Astrocyte (in vitro differentiated cells and primary cell): ENCODE measurements at regions not wholly inside any gene's neighbourhood (a gene's known extent, or its start where the extent isn't known, plus 50 kb on each side); places are given as distances from the start of the nearest gene placed in this dataset.

Experiments used
- DNase-seq: peaks from one replicate; pipeline ENCODE4 v3.0.0-alpha.2; 2010; ENCODE audit warnings: low read depth
- FAIRE-seq: peaks from 2 replicates; lab custom pipeline; 2011; peaks lifted over from hg19 to GRCh38; lab: Jason Lieb, UNC
- H2AFZ ChIP-seq: 2 replicates; pipeline ENCODE4 v1.6.0; 2012; ENCODE audit warnings: low read depth, low read length, inconsistent platforms
- H3K27ac ChIP-seq: 2 replicates; pipeline ENCODE4 v1.5.1; 2011; ENCODE audit warnings: low read depth, low read length, inconsistent platforms
- H3K27me3 ChIP-seq: 2 replicates; pipeline ENCODE4 v1.6.0; 2011; ENCODE audit warnings: low read length, inconsistent platforms; ENCODE audit not compliant: insufficient read depth
- H3K36me3 ChIP-seq: 2 replicates; pipeline ENCODE4 v1.5.1; 2011; ENCODE audit warnings: low read length, inconsistent platforms; ENCODE audit not compliant: insufficient read depth
- H3K4me1 ChIP-seq: 2 replicates; pipeline ENCODE4 v1.5.1; 2011; ENCODE audit warnings: low read length, inconsistent platforms; ENCODE audit not compliant: insufficient read depth
- H3K4me2 ChIP-seq: 2 replicates; pipeline ENCODE4 v1.6.0; 2012; ENCODE audit warnings: low read length, inconsistent platforms
- H3K4me3 ChIP-seq: 2 replicates; pipeline ENCODE4 v1.5.1; 2011; ENCODE audit warnings: low read depth, mild to moderate bottlenecking, low read length, inconsistent platforms; ENCODE audit not compliant: insufficient read depth
- H3K79me2 ChIP-seq: 2 replicates; pipeline ENCODE4 v1.6.0; 2012; ENCODE audit warnings: mild to moderate bottlenecking, low read length, inconsistent platforms; ENCODE audit not compliant: insufficient read depth
- H3K9ac ChIP-seq: 2 replicates; pipeline ENCODE4 v1.6.0; 2012; ENCODE audit warnings: mild to moderate bottlenecking, low read length, inconsistent platforms
- H3K9me3 ChIP-seq: 2 replicates; pipeline ENCODE4 v1.5.1; 2012; ENCODE audit warnings: low read depth, mild to moderate bottlenecking, low read length, inconsistent platforms; ENCODE audit not compliant: insufficient read depth
- H4K20me1 ChIP-seq: 2 replicates; pipeline ENCODE4 v1.6.0; 2012; ENCODE audit warnings: low read length, inconsistent platforms; ENCODE audit not compliant: insufficient read depth
- H3K27ac Mint-ChIP-seq: one replicate; pipeline ENCODE4 v1.8.0; 2021; ENCODE audit warnings: mild to moderate bottlenecking, mixed read lengths; ENCODE audit not compliant: unreplicated experiment
- H3K27me3 Mint-ChIP-seq: one replicate; pipeline ENCODE4 v1.8.0; 2021; ENCODE audit warnings: low read depth, mixed read lengths; ENCODE audit not compliant: unreplicated experiment
- H3K36me3 Mint-ChIP-seq: one replicate; pipeline ENCODE4 v1.8.0; 2021; ENCODE audit warnings: low read depth, mixed read lengths; ENCODE audit not compliant: unreplicated experiment
- H3K4me1 Mint-ChIP-seq: one replicate; pipeline ENCODE4 v1.8.0; 2021; ENCODE audit warnings: low read depth, mixed read lengths; ENCODE audit not compliant: unreplicated experiment
- H3K4me3 Mint-ChIP-seq: one replicate; pipeline ENCODE4 v1.8.0; 2021; ENCODE audit warnings: mild to moderate bottlenecking, moderate library complexity, mixed read lengths; ENCODE audit not compliant: unreplicated experiment
- H3K9me3 Mint-ChIP-seq: one replicate; pipeline ENCODE4 v1.8.0; 2021; ENCODE audit warnings: mild to moderate bottlenecking, mixed read lengths; ENCODE audit not compliant: unreplicated experiment
- EZH2 ChIP-seq: IDR thresholded peaks from 2 replicates; pipeline ENCODE4 v1.6.1; 2012; ENCODE audit warnings: mild to moderate bottlenecking, low read length, inconsistent platforms; ENCODE audit not compliant: insufficient read depth
- TF ChIP-seq, protein P1 (sequence below): IDR thresholded peaks from 2 replicates; pipeline ENCODE4 v1.5.1; 2011; ENCODE audit warnings: low read depth, mild to moderate bottlenecking, inconsistent platforms, low read length, moderate library complexity; ENCODE audit not compliant: insufficient read depth

DNA sequence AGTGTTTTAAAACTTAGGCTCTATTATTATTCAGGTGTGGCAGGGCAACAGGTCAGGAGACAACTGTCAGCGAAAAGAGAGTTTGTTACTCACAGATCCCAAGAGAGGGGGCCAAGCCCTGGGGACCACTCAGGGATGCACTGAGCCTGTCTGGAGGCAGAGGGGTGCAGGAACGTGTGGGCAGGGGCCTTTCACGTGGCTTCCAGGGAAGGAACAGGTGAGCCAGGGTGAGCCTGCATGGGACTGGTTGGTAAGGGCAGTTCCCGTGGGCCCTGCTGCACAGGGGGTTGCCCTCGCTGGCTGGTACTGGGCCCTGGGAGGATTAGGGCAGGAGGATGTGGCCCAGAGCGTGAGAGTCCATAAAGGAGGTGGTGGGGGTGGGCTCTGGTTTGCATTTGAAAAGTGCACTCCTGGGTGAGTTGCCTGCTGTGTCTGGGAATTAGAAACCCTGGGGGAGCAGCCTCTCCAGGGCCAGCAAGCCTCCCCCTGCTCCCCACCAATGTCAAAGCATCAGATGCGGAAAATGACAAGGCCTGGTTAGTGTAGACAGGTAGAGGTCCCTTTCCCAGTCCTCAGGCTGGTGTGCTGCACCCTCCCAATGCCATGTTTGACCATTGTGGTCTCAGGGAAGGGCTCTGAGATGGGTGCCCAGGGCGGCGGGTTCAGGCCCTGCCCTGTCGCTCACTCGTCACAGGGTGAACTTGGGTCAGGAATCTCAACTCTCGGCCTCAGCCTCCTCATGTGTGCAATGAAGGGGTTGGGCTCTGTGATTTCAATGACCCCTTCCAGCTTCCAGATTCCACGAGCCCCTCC, 127.4 kb upstream of the RPS6KA2 start:
- Histone ChIP-seq H3K4me3 (no peak overlapping the region), H3K9me3 (no peaks in the 10 kb centered on the region), H3K4me1 (peaks cover 9% of the 10 kb centered on the region), H3K79me2 (no peaks in the 10 kb centered on the region), H3K4me2 (no peak overlapping the region), H3K27me3 (peaks cover 10% of the 10 kb centered on the region), H2AFZ (no peak overlapping the region), H4K20me1 (no peaks in the 10 kb centered on the region), H3K36me3 (no peaks in the 10 kb centered on the region), H3K9ac (no peak overlapping the region), H3K27ac (no peak overlapping the region)
- no peaks in the 10 kb centered on the region for H3K9me3 Mint-ChIP-seq
- H3K36me3 Mint-ChIP-seq, result no peaks in the 10 kb centered on the region
- DNase-seq (no peak), FAIRE-seq (no peak)
- TF ChIP-seq, protein P1, sequence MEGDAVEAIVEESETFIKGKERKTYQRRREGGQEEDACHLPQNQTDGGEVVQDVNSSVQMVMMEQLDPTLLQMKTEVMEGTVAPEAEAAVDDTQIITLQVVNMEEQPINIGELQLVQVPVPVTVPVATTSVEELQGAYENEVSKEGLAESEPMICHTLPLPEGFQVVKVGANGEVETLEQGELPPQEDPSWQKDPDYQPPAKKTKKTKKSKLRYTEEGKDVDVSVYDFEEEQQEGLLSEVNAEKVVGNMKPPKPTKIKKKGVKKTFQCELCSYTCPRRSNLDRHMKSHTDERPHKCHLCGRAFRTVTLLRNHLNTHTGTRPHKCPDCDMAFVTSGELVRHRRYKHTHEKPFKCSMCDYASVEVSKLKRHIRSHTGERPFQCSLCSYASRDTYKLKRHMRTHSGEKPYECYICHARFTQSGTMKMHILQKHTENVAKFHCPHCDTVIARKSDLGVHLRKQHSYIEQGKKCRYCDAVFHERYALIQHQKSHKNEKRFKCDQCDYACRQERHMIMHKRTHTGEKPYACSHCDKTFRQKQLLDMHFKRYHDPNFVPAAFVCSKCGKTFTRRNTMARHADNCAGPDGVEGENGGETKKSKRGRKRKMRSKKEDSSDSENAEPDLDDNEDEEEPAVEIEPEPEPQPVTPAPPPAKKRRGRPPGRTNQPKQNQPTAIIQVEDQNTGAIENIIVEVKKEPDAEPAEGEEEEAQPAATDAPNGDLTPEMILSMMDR, result no peak
- TF ChIP-seq EZH2, result no peak
- no peak overlapping the region for H3K27ac Mint-ChIP-seq
- H3K27me3 Mint-ChIP-seq, result no peaks in the 10 kb centered on the region
- no peak overlapping the region for H3K4me3 Mint-ChIP-seq
- H3K4me1 Mint-ChIP-seq, result peaks cover 45% of the 10 kb centered on the region

DNA sequence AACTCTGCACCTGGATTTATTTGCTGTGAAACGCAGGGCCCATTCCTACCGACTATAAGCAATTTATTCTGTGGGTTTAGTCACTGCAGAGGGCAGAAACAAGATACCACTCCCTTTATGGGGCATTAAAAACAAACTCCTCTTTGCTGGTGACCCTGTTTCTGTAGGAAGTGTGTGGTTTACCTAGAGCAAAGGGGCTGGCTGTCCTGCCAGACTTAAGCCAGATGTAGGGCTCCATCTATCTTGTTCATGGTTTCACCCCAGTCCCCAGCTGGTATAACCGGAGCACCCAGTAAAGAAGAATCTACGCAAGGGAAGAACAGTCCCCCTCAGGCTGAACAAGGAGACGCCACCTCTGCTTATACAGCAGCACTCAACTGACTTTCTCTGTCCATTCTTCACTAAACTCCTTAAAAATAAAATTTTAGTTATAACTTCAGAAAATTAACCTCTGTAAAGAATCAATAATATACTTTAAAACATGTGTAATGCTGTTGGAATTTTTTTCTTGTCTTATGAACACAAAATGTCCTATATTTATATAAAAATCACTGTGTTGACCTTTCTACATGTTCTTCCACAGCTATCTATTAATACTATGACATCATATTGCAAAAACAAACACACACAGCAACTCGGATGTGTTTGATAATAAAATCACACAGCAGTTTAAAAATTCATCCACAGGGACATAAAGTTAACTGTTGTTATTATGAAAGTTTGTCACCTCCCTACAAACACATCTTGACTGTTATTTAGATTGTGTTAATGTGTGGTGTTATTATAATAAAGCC, 126.1 kb upstream of the RPS6KA2 start:
- Mint-ChIP-seq H3K4me3 (no peak overlapping the region), H3K27me3 (no peaks in the 10 kb centered on the region), H3K9me3 (no peaks in the 10 kb centered on the region), H3K36me3 (no peaks in the 10 kb centered on the region), H3K27ac (no peak overlapping the region), H3K4me1 (peaks cover 35% of the 10 kb centered on the region)
- TF ChIP-seq, protein P1, result no peak
- TF ChIP-seq EZH2, result no peak
- DNase-seq, result no peak
- no peak overlapping the region for H3K27ac ChIP-seq
- H3K36me3 ChIP-seq, result no peaks in the 10 kb centered on the region
- H3K4me2 ChIP-seq, result no peak overlapping the region
- H3K4me3 ChIP-seq, result no peak overlapping the region
- H4K20me1 ChIP-seq, result no peaks in the 10 kb centered on the region
- FAIRE-seq, result no peak
- no peaks in the 10 kb centered on the region for H3K27me3 ChIP-seq
- no peak overlapping the region for H2AFZ ChIP-seq
- peaks cover 9% of the 10 kb centered on the region for H3K4me1 ChIP-seq
- H3K9ac ChIP-seq, result no peak overlapping the region
- no peaks in the 10 kb centered on the region for H3K79me2 ChIP-seq
- H3K9me3 ChIP-seq, result no peaks in the 10 kb centered on the region
